Upper lobe of left lung (tissue), 6 donors: ENCODE measurements at regions not wholly inside any gene's neighbourhood (a gene's known extent, or its start where the extent isn't known, plus 50 kb on each side); places are given as distances from the start of the nearest gene placed in this dataset.
"Not testable (repeated sequence)": the region's sequence is repeated elsewhere in the genome, so short reads cannot be mapped to it uniquely, and the experiment has no call there.

Experiments used
- ATAC-seq, 2 donors: fragments of 200-7000 bp; cut with Tn5 transposase; one replicate each; pipeline ENCODE4 v1.9.1; 2022; ENCODE audit warnings: mild to moderate bottlenecking in 2 of 2, moderate library complexity in 2 of 2; ENCODE audit not compliant: low FRiP score in 2 of 2
- DNase-seq, 2 donors: peaks; one replicate each; pipeline ENCODE4 v3.0.0-alpha.2; 2019 to 2020
- H3K27ac ChIP-seq, 4 donors: fragments of 200-600 bp; sonication (generic); one replicate each; pipeline ENCODE4 v1.5.1; 2016 to 2019
- H3K27me3 ChIP-seq, 4 donors: fragments of 200-600 bp; sonication (generic); one replicate each; pipeline ENCODE4 v1.5.1; 2017 to 2019
- H3K36me3 ChIP-seq, 4 donors: fragments of 200-600 bp; sonication (generic); one replicate each; pipeline ENCODE4 v1.5.1; 2016 to 2019
- H3K4me1 ChIP-seq, 4 donors: fragments of 200-600 bp; sonication (generic); one replicate each; pipeline ENCODE4 v1.5.1; 2018 to 2019
- H3K4me3 ChIP-seq, 4 donors: fragments of 200-600 bp; sonication (generic); one replicate each; pipeline ENCODE4 v1.5.1; 2017 to 2019; ENCODE audit warnings: mild to moderate bottlenecking in 2 of 4, moderate library complexity in 1 of 4
- H3K9me3 ChIP-seq, 4 donors: fragments of 200-600 bp; sonication (generic); one replicate each; pipeline ENCODE4 v1.5.1; 2018 to 2019
- EP300 ChIP-seq, 4 donors: sonication (generic); formaldehyde crosslinking; IDR thresholded peaks; one replicate each; pipeline ENCODE4 v1.5.1; 2017; ENCODE audit warnings: antibody characterized with exemption in 4 of 4, control low read depth in 2 of 4
- POLR2A ChIP-seq, 4 donors: fragments of 450-650 bp; IDR thresholded peaks; one replicate each; pipeline ENCODE4 v1.5.1; 2016 to 2017; ENCODE audit warnings: antibody characterized with exemption in 4 of 4, mild to moderate bottlenecking in 2 of 4
- POLR2AphosphoS5 ChIP-seq, 2 donors: sonication (generic); formaldehyde crosslinking; IDR thresholded peaks; one replicate each; pipeline ENCODE4 v1.5.1; 2017; ENCODE audit warnings: antibody characterized with exemption in 2 of 2
- WGBS, 2 donors: methylation state at CpG; one replicate each; pipeline ENCODE4 v1.1.5; 2017 to 2018; 5-methylcytosine and 5-hydroxymethylcytosine counted together
- TF ChIP-seq, protein P1 (sequence below), 6 experiments: fragments of 450-650 bp in 4 of 6; fragments of 200-600 bp in 2 of 6; sonication (generic) in 2 of 6; IDR thresholded peaks; one replicate each; pipeline ENCODE4 v1.5.1; 2016 to 2019; ENCODE audit warnings: antibody characterized with exemption in 6 of 6
- donor health status: DM: no; HTN: no; CAD: no; lungs with moderate emphysema.
- donor health status: DM: no; HTN: yes; CAD: no; lungs with severe emphysema.

DNA sequence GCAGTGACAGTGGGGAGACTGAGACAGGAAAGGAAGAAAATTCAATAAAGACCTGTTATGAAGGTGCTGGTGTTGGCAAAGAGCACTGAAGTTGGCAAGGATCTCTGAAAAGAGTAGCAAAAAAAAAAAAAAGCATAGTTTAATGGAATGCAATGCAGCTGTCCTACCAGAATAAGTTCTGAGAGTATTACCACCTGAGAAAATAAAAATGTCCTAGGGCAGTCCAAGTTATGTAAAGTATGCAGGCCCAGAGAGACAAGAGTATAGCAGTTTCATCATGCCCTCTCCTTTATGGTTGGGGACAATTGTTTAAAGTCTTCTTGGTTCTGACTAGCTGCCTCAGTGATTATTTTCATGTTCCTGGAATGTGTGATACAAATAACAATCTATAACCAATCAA, 1092.8 kb downstream of the SORCS3 start:
- ATAC-seq: peak in 1 of 2 donors; percentile 22
- Histone ChIP-seq H3K27me3 (no peaks in the 10 kb centered on the region), H3K4me3 (no peak overlapping the region), H3K27ac (no peak overlapping the region), H3K4me1 (peaks cover 0 to 7% (median 0%) of the 10 kb centered on the region in 4 donors), H3K9me3 (no peaks in the 10 kb centered on the region), H3K36me3 (no peaks in the 10 kb centered on the region)
- DNase-seq: no peak
- TF ChIP-seq EP300 (IDR thresholded peaks at IDR 0.05) (no peak), POLR2AphosphoS5 (IDR thresholded peaks at IDR 0.05) (no peak), POLR2A (IDR thresholded peaks at IDR 0.05) (no peak)
- TF ChIP-seq, protein P1, sequence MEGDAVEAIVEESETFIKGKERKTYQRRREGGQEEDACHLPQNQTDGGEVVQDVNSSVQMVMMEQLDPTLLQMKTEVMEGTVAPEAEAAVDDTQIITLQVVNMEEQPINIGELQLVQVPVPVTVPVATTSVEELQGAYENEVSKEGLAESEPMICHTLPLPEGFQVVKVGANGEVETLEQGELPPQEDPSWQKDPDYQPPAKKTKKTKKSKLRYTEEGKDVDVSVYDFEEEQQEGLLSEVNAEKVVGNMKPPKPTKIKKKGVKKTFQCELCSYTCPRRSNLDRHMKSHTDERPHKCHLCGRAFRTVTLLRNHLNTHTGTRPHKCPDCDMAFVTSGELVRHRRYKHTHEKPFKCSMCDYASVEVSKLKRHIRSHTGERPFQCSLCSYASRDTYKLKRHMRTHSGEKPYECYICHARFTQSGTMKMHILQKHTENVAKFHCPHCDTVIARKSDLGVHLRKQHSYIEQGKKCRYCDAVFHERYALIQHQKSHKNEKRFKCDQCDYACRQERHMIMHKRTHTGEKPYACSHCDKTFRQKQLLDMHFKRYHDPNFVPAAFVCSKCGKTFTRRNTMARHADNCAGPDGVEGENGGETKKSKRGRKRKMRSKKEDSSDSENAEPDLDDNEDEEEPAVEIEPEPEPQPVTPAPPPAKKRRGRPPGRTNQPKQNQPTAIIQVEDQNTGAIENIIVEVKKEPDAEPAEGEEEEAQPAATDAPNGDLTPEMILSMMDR (IDR thresholded peaks at IDR 0.05): no peak

DNA sequence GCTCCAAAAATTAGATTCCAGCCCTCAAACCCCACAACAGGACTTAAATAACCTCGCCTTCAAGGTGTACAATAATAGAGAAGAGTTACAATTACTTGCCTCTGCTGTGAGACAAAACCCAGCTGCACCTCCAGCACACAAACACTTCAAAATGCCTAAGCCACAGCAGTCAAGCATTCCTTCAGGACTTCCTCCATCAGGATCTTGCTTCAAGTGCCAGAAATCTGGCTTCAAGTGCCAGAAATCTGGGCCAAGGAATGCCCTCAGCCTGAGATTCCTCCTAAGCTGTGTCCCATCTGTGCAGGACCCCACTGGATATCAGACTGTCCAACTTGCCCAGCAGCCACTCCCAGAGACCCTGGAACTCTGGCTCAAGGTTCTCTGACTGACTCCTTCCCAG, 1088.3 kb downstream of the SORCS3 start:
- TF ChIP-seq POLR2A (IDR thresholded peaks at IDR 0.05): no peak
- TF ChIP-seq, protein P1 (IDR thresholded peaks at IDR 0.05): no peak
- no peak for TF ChIP-seq POLR2AphosphoS5 (IDR thresholded peaks at IDR 0.05)
- no peak for TF ChIP-seq EP300 (IDR thresholded peaks at IDR 0.05)
- peak in 1 of 2 donors; percentile 35 for DNase-seq
- no peak overlapping the region for H3K4me3 ChIP-seq
- no peaks in the 10 kb centered on the region for H3K27me3 ChIP-seq
- H3K27ac ChIP-seq: no peak overlapping the region
- H3K4me1 ChIP-seq: peaks cover 0 to 7% (median 0%) of the 10 kb centered on the region in 4 donors
- no peak for ATAC-seq
- no peaks in the 10 kb centered on the region for H3K36me3 ChIP-seq
- 42 to 47% methylated on average over 1 of the region's 1 CpG for WGBS, 2 donors
- H3K9me3 ChIP-seq: no peaks in the 10 kb centered on the region

- DNase-seq, H3K36me3 ChIP-seq, H3K4me1 ChIP-seq, H3K9me3 ChIP-seq, ATAC-seq, H3K27ac ChIP-seq, H3K4me3 ChIP-seq, H3K27me3 ChIP-seq: not testable (repeated sequence)
- WGBS, 2 donors: 57 to 79% methylated on average over 2 of the region's 2 CpGs
These were observed 1086.5 kb downstream of the SORCS3 start for GRCh38 chr10:105727586-105727985.

DNA sequence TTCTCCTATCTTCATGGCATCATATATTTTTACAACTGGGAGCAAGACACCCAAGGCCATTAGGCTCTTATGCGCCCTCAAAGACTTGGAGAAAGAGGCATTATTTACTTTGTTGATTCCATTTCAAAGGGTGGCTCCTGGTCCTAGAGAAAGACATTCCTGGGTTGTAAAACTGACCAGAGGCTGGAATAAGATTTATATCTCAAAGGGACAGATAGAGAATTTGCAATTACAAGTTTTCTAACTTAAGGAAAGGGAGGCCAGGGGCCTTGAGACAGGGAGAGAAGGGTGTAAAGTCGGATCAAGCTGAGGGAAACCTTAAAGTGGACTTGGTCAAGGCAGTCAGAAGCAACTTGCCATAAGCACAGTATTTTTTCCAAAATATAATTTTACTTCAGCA, 1086.0 kb downstream of the SORCS3 start:
- DNase-seq (no peak), ATAC-seq (no peak)
- Histone ChIP-seq H3K27ac (no peak overlapping the region), H3K9me3 (no peaks in the 10 kb centered on the region), H3K4me1 (peaks cover 0 to 7% (median 0%) of the 10 kb centered on the region in 4 donors), H3K4me3 (no peak overlapping the region), H3K36me3 (no peaks in the 10 kb centered on the region), H3K27me3 (no peaks in the 10 kb centered on the region)
- WGBS, 2 donors: 62 to 75% methylated on average over 2 of the region's 2 CpGs
- no peak for TF ChIP-seq EP300 (IDR thresholded peaks at IDR 0.05)
- TF ChIP-seq, protein P1 (IDR thresholded peaks at IDR 0.05): no peak
- TF ChIP-seq POLR2AphosphoS5 (IDR thresholded peaks at IDR 0.05): no peak
- TF ChIP-seq POLR2A (IDR thresholded peaks at IDR 0.05): no peak

- TF ChIP-seq POLR2A (IDR thresholded peaks at IDR 0.05) (no peak), POLR2AphosphoS5 (IDR thresholded peaks at IDR 0.05) (no peak)
- TF ChIP-seq, protein P1 (IDR thresholded peaks at IDR 0.05): no peak
- 86% methylated on average over 3 of the region's 3 CpGs for WGBS, 2 donors
- no peak for DNase-seq
- Histone ChIP-seq H3K4me1 (peaks cover 0 to 7% (median 0%) of the 10 kb centered on the region in 4 donors), H3K27ac (no peak overlapping the region), H3K4me3 (no peak overlapping the region), H3K9me3 (no peaks in the 10 kb centered on the region), H3K27me3 (no peaks in the 10 kb centered on the region), H3K36me3 (no peaks in the 10 kb centered on the region)
- ATAC-seq: no peak
These were observed 1085.1 kb downstream of the SORCS3 start for GRCh38 chr10:105726149-105726548.
